GM12865 (cell line): ENCODE measurements at regions not wholly inside any gene's neighbourhood (a gene's known extent, or its start where the extent isn't known, plus 50 kb on each side); places are given as distances from the start of the nearest gene placed in this dataset.

ENCODE experiments used
- DNase-seq: peaks from one replicate; pipeline ENCODE4 v3.0.0; 2010; ENCODE audit warnings: low read depth
- H3K4me3 ChIP-seq: 2 replicates; pipeline ENCODE4 v1.5.1; 2011; ENCODE audit warnings: mild to moderate bottlenecking, low read depth, low read length, control low read depth
- TF ChIP-seq, protein P1 (sequence below): IDR thresholded peaks from 2 replicates; pipeline ENCODE4 v1.5.1; 2011; ENCODE audit warnings: low read length, control low read depth, low read depth, inconsistent platforms; ENCODE audit not compliant: insufficient read depth; ENCODE audit errors: missing control alignments

DNA sequence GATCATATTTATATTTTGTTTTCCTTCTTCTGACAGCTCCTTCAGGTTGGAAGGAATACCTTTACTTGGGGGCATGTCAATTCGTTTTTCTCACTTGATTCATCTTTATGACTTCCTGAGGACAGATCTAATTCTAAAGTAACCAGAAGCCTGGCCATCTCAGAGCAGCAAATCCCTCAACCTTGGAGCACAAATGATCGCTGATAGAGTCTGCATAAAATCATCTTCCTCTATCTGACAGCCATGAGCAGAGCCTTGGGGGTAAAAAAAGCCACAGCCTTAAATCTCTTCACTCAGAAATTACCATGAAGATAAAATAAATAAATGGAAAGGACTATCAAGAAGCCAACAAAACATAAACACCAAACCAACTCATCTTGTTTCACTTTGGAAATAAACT lies 325.8 kb downstream of the PRR16 start:
- H3K4me3 ChIP-seq, result no peak overlapping the region
- TF ChIP-seq, protein P1, sequence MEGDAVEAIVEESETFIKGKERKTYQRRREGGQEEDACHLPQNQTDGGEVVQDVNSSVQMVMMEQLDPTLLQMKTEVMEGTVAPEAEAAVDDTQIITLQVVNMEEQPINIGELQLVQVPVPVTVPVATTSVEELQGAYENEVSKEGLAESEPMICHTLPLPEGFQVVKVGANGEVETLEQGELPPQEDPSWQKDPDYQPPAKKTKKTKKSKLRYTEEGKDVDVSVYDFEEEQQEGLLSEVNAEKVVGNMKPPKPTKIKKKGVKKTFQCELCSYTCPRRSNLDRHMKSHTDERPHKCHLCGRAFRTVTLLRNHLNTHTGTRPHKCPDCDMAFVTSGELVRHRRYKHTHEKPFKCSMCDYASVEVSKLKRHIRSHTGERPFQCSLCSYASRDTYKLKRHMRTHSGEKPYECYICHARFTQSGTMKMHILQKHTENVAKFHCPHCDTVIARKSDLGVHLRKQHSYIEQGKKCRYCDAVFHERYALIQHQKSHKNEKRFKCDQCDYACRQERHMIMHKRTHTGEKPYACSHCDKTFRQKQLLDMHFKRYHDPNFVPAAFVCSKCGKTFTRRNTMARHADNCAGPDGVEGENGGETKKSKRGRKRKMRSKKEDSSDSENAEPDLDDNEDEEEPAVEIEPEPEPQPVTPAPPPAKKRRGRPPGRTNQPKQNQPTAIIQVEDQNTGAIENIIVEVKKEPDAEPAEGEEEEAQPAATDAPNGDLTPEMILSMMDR, result no peak
- DNase-seq, result no peak

- TF ChIP-seq, protein P1, result no peak
- no peak overlapping the region for H3K4me3 ChIP-seq
- no peak for DNase-seq
Observed at GRCh38 chr5:120790339-120790738, 326.2 kb downstream of the PRR16 start.

- DNase-seq, result no peak
- H3K4me3 ChIP-seq, result no peak overlapping the region
- TF ChIP-seq, protein P1, result no peak
Observed at GRCh38 chr5:120792477-120792876, 328.4 kb downstream of the PRR16 start.

- no peak overlapping the region for H3K4me3 ChIP-seq
- DNase-seq, result no peak
- TF ChIP-seq, protein P1, result no peak
Observed at GRCh38 chr5:120794121-120794520, 330.0 kb downstream of the PRR16 start.

- TF ChIP-seq, protein P1, result no peak
- DNase-seq, result no peak
- H3K4me3 ChIP-seq, result no peak overlapping the region
Observed at GRCh38 chr5:120803282-120803681, 339.2 kb downstream of the PRR16 start.

GRCh38 chr5:120805131-120805530 lies 341.0 kb downstream of the PRR16 start:
- DNase-seq, result no peak
- no peak overlapping the region for H3K4me3 ChIP-seq
- TF ChIP-seq, protein P1, result no peak

- TF ChIP-seq, protein P1, result no peak
- no peak for DNase-seq
- no peak overlapping the region for H3K4me3 ChIP-seq
Observed at GRCh38 chr5:120806202-120806601, 342.1 kb downstream of the PRR16 start.
